ENCODE measurements at regions not wholly inside any gene's neighbourhood (a gene's known extent, or its start where the extent isn't known, plus 50 kb on each side); places are given as distances from the start of the nearest gene placed in this dataset.

- in situ Hi-C loops (cut with HindIII; ENCODE audit: low sequenced_read_pairs), result no loop called here
Measured at GRCh38 chr10:2982146-2982545, 85.2 kb upstream of the PFKP start.

- in situ Hi-C loops (cut with HindIII; ENCODE audit: low sequenced_read_pairs), result no loop called here
Measured at GRCh38 chr10:2981361-2981801, 86.0 kb upstream of the PFKP start.

- in situ Hi-C loops (cut with HindIII; ENCODE audit: low sequenced_read_pairs), result no loop called here
Measured at GRCh38 chr10:2980791-2981360, 86.5 kb upstream of the PFKP start.

- in situ Hi-C loops (cut with HindIII; ENCODE audit: low sequenced_read_pairs), result no loop called here
Measured at GRCh38 chr10:2980116-2980515, 87.2 kb upstream of the PFKP start.

- in situ Hi-C loops (cut with HindIII; ENCODE audit: low sequenced_read_pairs), result no loop called here
Measured at GRCh38 chr10:2979306-2979705, 88.0 kb upstream of the PFKP start.

GRCh38 chr10:2978574-2979273, 88.6 kb upstream of the PFKP start:
- in situ Hi-C loops (cut with HindIII; ENCODE audit: low sequenced_read_pairs), result no loop called here

GRCh38 chr10:2978111-2978510, 89.2 kb upstream of the PFKP start:
- in situ Hi-C loops (cut with HindIII; ENCODE audit: low sequenced_read_pairs), result no loop called here

GRCh38 chr10:2974503-2975207, 92.7 kb upstream of the PFKP start:
- in situ Hi-C loops (cut with HindIII; ENCODE audit: low sequenced_read_pairs), result no loop called here

- in situ Hi-C loops (cut with HindIII; ENCODE audit: low sequenced_read_pairs), result no loop called here
Measured at GRCh38 chr10:2974083-2974482, 93.3 kb upstream of the PFKP start.

GRCh38 chr10:2972810-2973209, 94.5 kb upstream of the PFKP start:
- in situ Hi-C loops (cut with HindIII; ENCODE audit: low sequenced_read_pairs), result no loop called here

- in situ Hi-C loops (cut with HindIII; ENCODE audit: low sequenced_read_pairs), result no loop called here
Measured at GRCh38 chr10:2972216-2972615, 95.1 kb upstream of the PFKP start.

GRCh38 chr10:2970190-2970823, 97.0 kb upstream of the PFKP start:
- in situ Hi-C loops (cut with HindIII; ENCODE audit: low sequenced_read_pairs), result no loop called here

- in situ Hi-C loops (cut with HindIII; ENCODE audit: low sequenced_read_pairs), result no loop called here
Measured at GRCh38 chr10:2968401-2969058, 98.8 kb upstream of the PFKP start.

- in situ Hi-C loops (cut with HindIII; ENCODE audit: low sequenced_read_pairs), result no loop called here
Measured at GRCh38 chr10:2966134-2966533, 101.2 kb upstream of the PFKP start.

- in situ Hi-C loops (cut with HindIII; ENCODE audit: low sequenced_read_pairs), result no loop called here
Measured at GRCh38 chr10:2964632-2965296, 102.6 kb upstream of the PFKP start.

- in situ Hi-C loops (cut with HindIII; ENCODE audit: low sequenced_read_pairs), result no loop called here
Measured at GRCh38 chr10:2963889-2964631, 103.3 kb upstream of the PFKP start.

- in situ Hi-C loops (cut with HindIII; ENCODE audit: low sequenced_read_pairs), result no loop called here
Measured at GRCh38 chr10:2962194-2962593, 105.2 kb upstream of the PFKP start.

GRCh38 chr10:2958659-2959058, 108.7 kb upstream of the PFKP start:
- in situ Hi-C loops (cut with HindIII; ENCODE audit: low sequenced_read_pairs), result no loop called here

- in situ Hi-C loops (cut with HindIII; ENCODE audit: low sequenced_read_pairs), result no loop called here
Measured at GRCh38 chr10:2957785-2958184, 109.6 kb upstream of the PFKP start.

- in situ Hi-C loops (cut with HindIII; ENCODE audit: low sequenced_read_pairs), result no loop called here
Measured at GRCh38 chr10:2955064-2955463, 112.3 kb upstream of the PFKP start.
